ENCODE measurements at regions not wholly inside any gene's neighbourhood (a gene's known extent, or its start where the extent isn't known, plus 50 kb on each side); places are given as distances from the start of the nearest gene placed in this dataset.

- H3K36me3 Mint-ChIP-seq (ENCODE audit: insufficient read depth, unreplicated experiment) = no peaks in the 10 kb centered on the region
- TF ChIP-seq, protein P1, sequence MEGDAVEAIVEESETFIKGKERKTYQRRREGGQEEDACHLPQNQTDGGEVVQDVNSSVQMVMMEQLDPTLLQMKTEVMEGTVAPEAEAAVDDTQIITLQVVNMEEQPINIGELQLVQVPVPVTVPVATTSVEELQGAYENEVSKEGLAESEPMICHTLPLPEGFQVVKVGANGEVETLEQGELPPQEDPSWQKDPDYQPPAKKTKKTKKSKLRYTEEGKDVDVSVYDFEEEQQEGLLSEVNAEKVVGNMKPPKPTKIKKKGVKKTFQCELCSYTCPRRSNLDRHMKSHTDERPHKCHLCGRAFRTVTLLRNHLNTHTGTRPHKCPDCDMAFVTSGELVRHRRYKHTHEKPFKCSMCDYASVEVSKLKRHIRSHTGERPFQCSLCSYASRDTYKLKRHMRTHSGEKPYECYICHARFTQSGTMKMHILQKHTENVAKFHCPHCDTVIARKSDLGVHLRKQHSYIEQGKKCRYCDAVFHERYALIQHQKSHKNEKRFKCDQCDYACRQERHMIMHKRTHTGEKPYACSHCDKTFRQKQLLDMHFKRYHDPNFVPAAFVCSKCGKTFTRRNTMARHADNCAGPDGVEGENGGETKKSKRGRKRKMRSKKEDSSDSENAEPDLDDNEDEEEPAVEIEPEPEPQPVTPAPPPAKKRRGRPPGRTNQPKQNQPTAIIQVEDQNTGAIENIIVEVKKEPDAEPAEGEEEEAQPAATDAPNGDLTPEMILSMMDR (IDR thresholded peaks at IDR 0.05; ENCODE audit: unreplicated experiment) = no peak
- peaks cover 3% of the 10 kb centered on the region for H3K9me3 Mint-ChIP-seq (ENCODE audit: low read depth, unreplicated experiment)
- H3K4me1 Mint-ChIP-seq (ENCODE audit: low read depth, unreplicated experiment) = no peaks in the 10 kb centered on the region
- BruUV-seq (replicated peaks) = no TSS peak
- peaks cover 12% of the 10 kb centered on the region for H3K27me3 Mint-ChIP-seq (ENCODE audit: unreplicated experiment)
- CTCF ChIA-PET = no interaction called here
- H3K27ac Mint-ChIP-seq (ENCODE audit: unreplicated experiment) = no peak overlapping the region
- intact Hi-C loops (cut with micrococcal nuclease; ENCODE audit: unreplicated experiment) = no loop called here
- DNase-seq = no peak
- no peak overlapping the region for H3K4me3 Mint-ChIP-seq (ENCODE audit: low read depth, unreplicated experiment)
Measured at GRCh38 chr10:44060221-44060620, 324.7 kb downstream of the CXCL12 start.

- H3K4me1 Mint-ChIP-seq (ENCODE audit: low read depth, unreplicated experiment) = no peaks in the 10 kb centered on the region
- TF ChIP-seq, protein P1 (IDR thresholded peaks at IDR 0.05; ENCODE audit: unreplicated experiment) = no peak
- H3K9me3 Mint-ChIP-seq (ENCODE audit: low read depth, unreplicated experiment) = peaks cover 3% of the 10 kb centered on the region
- H3K27me3 Mint-ChIP-seq (ENCODE audit: unreplicated experiment) = peaks cover 12% of the 10 kb centered on the region
- CTCF ChIA-PET = no interaction called here
- DNase-seq = no peak
- intact Hi-C loops (cut with micrococcal nuclease; ENCODE audit: unreplicated experiment) = no loop called here
- no peak overlapping the region for H3K27ac Mint-ChIP-seq (ENCODE audit: unreplicated experiment)
- H3K4me3 Mint-ChIP-seq (ENCODE audit: low read depth, unreplicated experiment) = no peak overlapping the region
- BruUV-seq (replicated peaks) = no TSS peak
- no peaks in the 10 kb centered on the region for H3K36me3 Mint-ChIP-seq (ENCODE audit: insufficient read depth, unreplicated experiment)
Measured at GRCh38 chr10:44058259-44058658, 326.6 kb downstream of the CXCL12 start.

DNA sequence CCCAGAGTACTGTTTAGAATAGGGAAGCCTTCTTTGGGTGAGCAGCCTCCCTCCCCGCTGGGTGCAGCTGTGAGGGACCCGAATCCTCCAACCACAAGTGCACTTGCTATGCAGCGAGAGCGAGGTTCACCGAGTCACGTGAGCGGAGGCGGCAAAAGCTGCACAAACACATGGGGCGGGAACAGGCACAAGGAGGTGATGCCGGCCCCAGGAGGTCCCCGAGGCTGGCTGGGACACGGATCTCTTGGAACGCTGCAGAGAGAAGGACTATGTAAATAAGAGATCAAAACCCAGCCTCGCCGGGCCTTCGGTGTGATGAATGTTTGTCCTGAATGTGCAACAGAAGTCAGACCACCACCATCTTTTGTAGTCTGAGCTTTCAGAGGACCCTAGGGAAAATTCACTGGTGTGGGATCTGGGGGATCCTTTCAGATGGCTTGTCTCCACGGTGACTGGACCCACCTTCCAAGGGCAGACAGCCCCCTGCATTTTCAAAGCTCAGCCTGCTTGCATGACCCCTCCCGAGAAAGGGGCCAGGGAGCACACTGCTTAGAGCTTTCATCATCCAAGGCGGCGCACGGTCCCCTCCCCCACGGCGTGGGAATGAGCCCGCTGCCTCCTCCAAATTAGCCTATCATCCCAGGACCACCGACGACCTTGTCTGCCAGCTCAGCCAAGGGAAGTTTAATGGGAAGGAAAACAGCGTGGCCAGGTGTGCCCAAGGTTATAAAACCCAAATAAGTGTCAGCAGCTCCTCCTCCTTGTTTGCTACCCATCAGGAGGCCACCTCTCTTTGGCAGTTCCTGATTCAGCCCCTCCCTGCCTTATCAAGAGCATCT is 327.7 kb downstream of the CXCL12 start:
- no TSS peak for BruUV-seq (replicated peaks)
- CTCF ChIA-PET = no interaction called here
- no peaks in the 10 kb centered on the region for H3K4me1 Mint-ChIP-seq (ENCODE audit: low read depth, unreplicated experiment)
- peaks cover under 1% of the 10 kb centered on the region for H3K9me3 Mint-ChIP-seq (ENCODE audit: low read depth, unreplicated experiment)
- no peak overlapping the region for H3K27ac Mint-ChIP-seq (ENCODE audit: unreplicated experiment)
- H3K36me3 Mint-ChIP-seq (ENCODE audit: insufficient read depth, unreplicated experiment) = no peaks in the 10 kb centered on the region
- intact Hi-C loops (cut with micrococcal nuclease; ENCODE audit: unreplicated experiment) = no loop called here
- TF ChIP-seq, protein P1 (IDR thresholded peaks at IDR 0.05; ENCODE audit: unreplicated experiment) = no peak
- no peak overlapping the region for H3K4me3 Mint-ChIP-seq (ENCODE audit: low read depth, unreplicated experiment)
- DNase-seq = no peak
- H3K27me3 Mint-ChIP-seq (ENCODE audit: unreplicated experiment) = peaks cover 12% of the 10 kb centered on the region

GRCh38 chr10:44056206-44056605 is 328.7 kb downstream of the CXCL12 start:
- Mint-ChIP-seq H3K4me3 (ENCODE audit: low read depth, unreplicated experiment) (no peak overlapping the region), H3K36me3 (ENCODE audit: insufficient read depth, unreplicated experiment) (no peaks in the 10 kb centered on the region), H3K4me1 (ENCODE audit: low read depth, unreplicated experiment) (no peaks in the 10 kb centered on the region), H3K27me3 (ENCODE audit: unreplicated experiment) (peaks cover 12% of the 10 kb centered on the region), H3K27ac (ENCODE audit: unreplicated experiment) (no peak overlapping the region), H3K9me3 (ENCODE audit: low read depth, unreplicated experiment) (no peaks in the 10 kb centered on the region)
- intact Hi-C loops (cut with micrococcal nuclease; ENCODE audit: unreplicated experiment) = no loop called here
- no peak for DNase-seq
- BruUV-seq (replicated peaks) = no TSS peak
- TF ChIP-seq, protein P1 (IDR thresholded peaks at IDR 0.05; ENCODE audit: unreplicated experiment) = no peak
- CTCF ChIA-PET = no interaction called here

All from Calu3 (cell line).